Caco-2 (cell line): ENCODE measurements at regions not wholly inside any gene's neighbourhood (a gene's known extent, or its start where the extent isn't known, plus 50 kb on each side); places are given as distances from the start of the nearest gene placed in this dataset.
A peak's percentile ranks its signal among the peaks of the same experiment; 100 is the strongest.

Experiments used
- BruUV-seq: library from RNA; stranded (reverse); fragments of 400-500 nt; replicated peaks from 2 replicates; lab custom pipeline; 2021; lab: Mats Ljungman, UMichigan
- CTCF ChIA-PET: fragments of 300-600 bp; sonication (Branson Sonifier 250); formaldehyde crosslinking; loops from one replicate; lab custom pipeline; 2022; ENCODE audit warnings: antibody characterized with exemption; lab: Charles Lee
- POLR2A ChIA-PET: fragments of 300-600 bp; sonication (Branson Sonifier 250); formaldehyde crosslinking; loops from one replicate; lab custom pipeline; 2022; ENCODE audit warnings: antibody characterized with exemption; lab: Charles Lee
- DNase-seq, 2 experiments: peaks; one replicate each; pipeline versions ENCODE4 v3.0.0 to v3.0.0-alpha.2; 2020 to 2022
- H3K27me3 ChIP-seq: replicated peaks from 2 replicates; pipeline ENCODE4 v1.6.0; 2011; ENCODE audit warnings: low read length; ENCODE audit not compliant: control insufficient read depth, insufficient read depth
- H3K36me3 ChIP-seq: 2 replicates; pipeline ENCODE4 v1.5.1; 2011; ENCODE audit warnings: low read length; ENCODE audit not compliant: control insufficient read depth, insufficient read depth
- H3K4me1 ChIP-seq: fragments of 250-450 bp; sonication (Bioruptor Pico); 2 replicates; pipeline ENCODE4 v1.5.1; 2020; ENCODE audit warnings: mild to moderate bottlenecking
- H3K4me3 ChIP-seq: 2 replicates; pipeline ENCODE4 v1.5.1; 2011; ENCODE audit warnings: low read depth, mild to moderate bottlenecking, control low read depth, low read length
- H3K9me3 ChIP-seq: fragments of 250-450 bp; sonication (Bioruptor Pico); 2 replicates; pipeline ENCODE4 v1.5.1; 2020; ENCODE audit warnings: mild to moderate bottlenecking, moderate library complexity
- H3K27ac Mint-ChIP-seq: one replicate; pipeline ENCODE4 v1.8.0; 2022; ENCODE audit warnings: mixed read lengths; ENCODE audit not compliant: unreplicated experiment
- H3K27me3 Mint-ChIP-seq: one replicate; pipeline ENCODE4 v1.8.0; 2022; ENCODE audit warnings: mixed read lengths; ENCODE audit not compliant: insufficient read depth, unreplicated experiment
- H3K36me3 Mint-ChIP-seq: one replicate; pipeline ENCODE4 v1.8.0; 2022; ENCODE audit warnings: mild to moderate bottlenecking, mixed read lengths; ENCODE audit not compliant: insufficient read depth, unreplicated experiment
- H3K4me1 Mint-ChIP-seq: one replicate; pipeline ENCODE4 v1.8.0; 2022; ENCODE audit warnings: low read depth, mixed read lengths; ENCODE audit not compliant: unreplicated experiment
- H3K4me3 Mint-ChIP-seq: one replicate; pipeline ENCODE4 v1.8.0; 2022; ENCODE audit warnings: mild to moderate bottlenecking, moderate library complexity, mixed read lengths; ENCODE audit not compliant: unreplicated experiment
- H3K9me3 Mint-ChIP-seq: one replicate; pipeline ENCODE4 v1.8.0; 2022; ENCODE audit warnings: mixed read lengths; ENCODE audit not compliant: unreplicated experiment
- intact Hi-C: fragments of 100-400 bp; cut with micrococcal nuclease; formaldehyde crosslinking; loops from one replicate; pipeline ENCODE4 v1.10.0; 2022; ENCODE audit not compliant: unreplicated experiment
- TF ChIP-seq, protein P1 (sequence below), 2 experiments: fragments of 200-600 bp in 1 of 2; IDR thresholded peaks; 1 replicate in 1 of 2; 2 replicates in 1 of 2; pipeline versions ENCODE4 v1.5.1 to v1.8.0; 2011 to 2022; ENCODE audit warnings: antibody characterized with exemption in 1 of 2, control low read depth in 1 of 2, inconsistent platforms in 1 of 2, low read depth in 1 of 2, low read length in 1 of 2, mild to moderate bottlenecking in 1 of 2, moderate library complexity in 1 of 2; ENCODE audit not compliant: insufficient read depth in 1 of 2, severe bottlenecking in 1 of 2, unreplicated experiment in 1 of 2

DNA sequence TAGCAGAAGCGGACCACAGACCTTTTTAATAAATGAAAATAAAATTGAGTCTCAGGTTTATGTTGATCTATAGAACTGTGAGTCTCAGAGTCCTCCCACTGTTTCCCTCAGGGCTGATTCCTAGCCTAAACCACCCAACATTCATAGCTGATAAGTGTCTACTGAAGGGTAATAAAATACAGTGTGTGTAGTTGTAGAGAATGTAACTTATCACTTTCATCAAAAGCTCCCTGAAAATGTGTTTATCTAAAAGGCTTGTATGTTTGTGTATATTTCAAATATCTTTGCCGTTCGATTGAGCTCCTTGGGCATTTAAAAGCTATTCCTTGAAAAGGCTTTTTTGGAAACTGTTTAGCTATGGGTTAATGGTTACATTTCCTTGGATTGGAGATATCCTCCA is 740.3 kb upstream of the SOX9 start:
- Mint-ChIP-seq H3K4me1 (peaks cover 34% of the 10 kb centered on the region), H3K9me3 (peaks cover 9% of the 10 kb centered on the region), H3K27ac (peak overlapping the region; percentile 79), H3K27me3 (no peaks in the 10 kb centered on the region), H3K36me3 (peaks cover 4% of the 10 kb centered on the region), H3K4me3 (no peak overlapping the region)
- ChIA-PET CTCF (interaction anchor here (0.5 kb wide), 1 partner anchor 400 kb away, joined by 3 read pairs; no protein-coding TSS in a partner anchor), POLR2A (no interaction called here)
- BruUV-seq, result no TSS peak
- peak in 1 of 2 experiments; percentile 31 for DNase-seq
- H3K27me3 ChIP-seq, result no peaks in the 10 kb centered on the region
- intact Hi-C loops, result no loop called here
- TF ChIP-seq, protein P1, sequence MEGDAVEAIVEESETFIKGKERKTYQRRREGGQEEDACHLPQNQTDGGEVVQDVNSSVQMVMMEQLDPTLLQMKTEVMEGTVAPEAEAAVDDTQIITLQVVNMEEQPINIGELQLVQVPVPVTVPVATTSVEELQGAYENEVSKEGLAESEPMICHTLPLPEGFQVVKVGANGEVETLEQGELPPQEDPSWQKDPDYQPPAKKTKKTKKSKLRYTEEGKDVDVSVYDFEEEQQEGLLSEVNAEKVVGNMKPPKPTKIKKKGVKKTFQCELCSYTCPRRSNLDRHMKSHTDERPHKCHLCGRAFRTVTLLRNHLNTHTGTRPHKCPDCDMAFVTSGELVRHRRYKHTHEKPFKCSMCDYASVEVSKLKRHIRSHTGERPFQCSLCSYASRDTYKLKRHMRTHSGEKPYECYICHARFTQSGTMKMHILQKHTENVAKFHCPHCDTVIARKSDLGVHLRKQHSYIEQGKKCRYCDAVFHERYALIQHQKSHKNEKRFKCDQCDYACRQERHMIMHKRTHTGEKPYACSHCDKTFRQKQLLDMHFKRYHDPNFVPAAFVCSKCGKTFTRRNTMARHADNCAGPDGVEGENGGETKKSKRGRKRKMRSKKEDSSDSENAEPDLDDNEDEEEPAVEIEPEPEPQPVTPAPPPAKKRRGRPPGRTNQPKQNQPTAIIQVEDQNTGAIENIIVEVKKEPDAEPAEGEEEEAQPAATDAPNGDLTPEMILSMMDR (IDR thresholded peaks at IDR 0.05; ENCODE audit: insufficient read depth in 1 of 2, low read depth in 1 of 2, low read length in 1 of 2, severe bottlenecking in 1 of 2, unreplicated experiment in 1 of 2), result no peak
- no peaks in the 10 kb centered on the region for H3K9me3 ChIP-seq
- H3K4me3 ChIP-seq, result no peak overlapping the region
- no peaks in the 10 kb centered on the region for H3K36me3 ChIP-seq
- peaks cover 48% of the 10 kb centered on the region for H3K4me1 ChIP-seq

DNA sequence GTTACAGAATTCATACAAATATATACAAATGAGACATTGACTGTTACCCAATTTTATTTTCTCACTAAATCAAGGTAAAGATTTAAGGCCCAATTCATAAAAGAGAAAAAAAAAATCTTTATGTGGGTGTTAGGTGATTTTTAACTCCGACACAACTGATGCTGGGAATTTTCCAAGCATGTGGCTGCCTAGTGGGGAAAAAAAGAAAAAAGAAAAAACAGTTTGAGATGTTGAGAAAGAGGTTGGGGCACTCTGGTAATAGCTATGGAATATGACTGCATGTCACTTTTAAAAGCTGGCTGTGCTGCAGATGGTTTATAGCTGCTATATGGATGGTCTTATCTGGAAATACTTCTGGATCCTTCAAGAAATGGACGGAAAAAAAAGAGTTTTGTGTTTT is 739.9 kb upstream of the SOX9 start:
- Mint-ChIP-seq H3K4me1 (peaks cover 34% of the 10 kb centered on the region), H3K9me3 (peaks cover 9% of the 10 kb centered on the region), H3K27me3 (no peaks in the 10 kb centered on the region), H3K36me3 (peaks cover 4% of the 10 kb centered on the region), H3K4me3 (peak overlapping the region; percentile 22), H3K27ac (peak overlapping the region; percentile 79)
- DNase-seq, result peak in 1 of 2 experiments; percentile 7
- Histone ChIP-seq H3K36me3 (no peaks in the 10 kb centered on the region), H3K4me3 (no peak overlapping the region), H3K27me3 (no peaks in the 10 kb centered on the region), H3K9me3 (no peaks in the 10 kb centered on the region), H3K4me1 (peaks cover 48% of the 10 kb centered on the region)
- TF ChIP-seq, protein P1 (IDR thresholded peaks at IDR 0.05; ENCODE audit: insufficient read depth in 1 of 2, low read depth in 1 of 2, low read length in 1 of 2, severe bottlenecking in 1 of 2, unreplicated experiment in 1 of 2), result no peak
- POLR2A ChIA-PET, result no interaction called here
- CTCF ChIA-PET, result interaction anchor here (0.5 kb wide), 1 partner anchor 399 kb away, joined by 3 read pairs; no protein-coding TSS in a partner anchor
- no TSS peak for BruUV-seq
- intact Hi-C loops, result no loop called here

DNA sequence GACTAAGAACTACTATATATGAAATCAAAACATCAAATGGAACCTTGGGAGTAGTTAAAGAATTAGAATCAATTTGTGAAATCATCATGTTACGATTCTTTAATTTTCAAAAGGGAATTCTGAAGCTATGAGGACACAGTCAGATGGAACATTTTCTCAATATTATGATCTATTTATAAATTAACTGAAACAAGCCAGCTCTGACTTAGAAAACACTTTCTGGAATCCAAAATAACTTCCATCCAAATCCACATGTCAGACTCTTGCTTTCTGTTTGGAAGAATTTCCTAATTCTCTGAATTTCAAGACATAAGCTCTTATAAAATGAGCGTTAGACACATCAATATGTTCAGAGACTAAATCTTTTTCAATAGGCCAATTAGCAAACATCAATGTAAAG is 737.7 kb upstream of the SOX9 start:
- Mint-ChIP-seq H3K9me3 (peaks cover 11% of the 10 kb centered on the region), H3K27ac (no peak overlapping the region), H3K4me1 (peaks cover 30% of the 10 kb centered on the region), H3K27me3 (no peaks in the 10 kb centered on the region), H3K36me3 (peaks cover 4% of the 10 kb centered on the region), H3K4me3 (no peak overlapping the region)
- H3K36me3 ChIP-seq, result no peaks in the 10 kb centered on the region
- intact Hi-C loops, result no loop called here
- ChIA-PET CTCF (no interaction called here), POLR2A (no interaction called here)
- BruUV-seq, result no TSS peak
- H3K4me3 ChIP-seq, result no peak overlapping the region
- H3K4me1 ChIP-seq, result peaks cover 44% of the 10 kb centered on the region
- H3K27me3 ChIP-seq, result no peaks in the 10 kb centered on the region
- no peak for DNase-seq
- H3K9me3 ChIP-seq, result 0 out of 2 replicates have a peak, but pooled peaks cover 6% of the 10 kb centered on the region
- TF ChIP-seq, protein P1 (IDR thresholded peaks at IDR 0.05; ENCODE audit: insufficient read depth in 1 of 2, low read depth in 1 of 2, low read length in 1 of 2, severe bottlenecking in 1 of 2, unreplicated experiment in 1 of 2), result no peak
